ENCODE measurements at regions not wholly inside any gene's neighbourhood (a gene's known extent, or its start where the extent isn't known, plus 50 kb on each side); places are given as distances from the start of the nearest gene placed in this dataset.

DNA sequence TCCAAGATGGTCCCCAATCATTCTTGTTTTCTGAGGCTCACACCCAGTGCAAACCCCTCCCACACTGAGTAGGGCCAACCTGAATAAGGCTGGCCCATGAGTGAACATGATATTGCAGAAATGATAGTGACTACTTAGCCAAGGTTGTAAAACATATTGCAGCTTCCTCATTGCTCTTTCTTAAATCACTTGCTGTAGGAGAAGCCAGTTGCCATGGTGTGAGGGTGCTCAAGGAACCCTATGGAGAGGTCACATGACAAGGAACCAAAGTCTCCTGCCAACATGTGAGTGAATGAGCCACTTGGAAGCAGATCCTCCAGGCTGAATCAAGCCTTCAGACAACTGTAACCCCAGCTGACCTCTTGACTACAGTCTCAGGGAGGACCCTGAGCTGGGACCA, 191.4 kb downstream of the RGS9 start:
- TF ChIP-seq, protein P1, sequence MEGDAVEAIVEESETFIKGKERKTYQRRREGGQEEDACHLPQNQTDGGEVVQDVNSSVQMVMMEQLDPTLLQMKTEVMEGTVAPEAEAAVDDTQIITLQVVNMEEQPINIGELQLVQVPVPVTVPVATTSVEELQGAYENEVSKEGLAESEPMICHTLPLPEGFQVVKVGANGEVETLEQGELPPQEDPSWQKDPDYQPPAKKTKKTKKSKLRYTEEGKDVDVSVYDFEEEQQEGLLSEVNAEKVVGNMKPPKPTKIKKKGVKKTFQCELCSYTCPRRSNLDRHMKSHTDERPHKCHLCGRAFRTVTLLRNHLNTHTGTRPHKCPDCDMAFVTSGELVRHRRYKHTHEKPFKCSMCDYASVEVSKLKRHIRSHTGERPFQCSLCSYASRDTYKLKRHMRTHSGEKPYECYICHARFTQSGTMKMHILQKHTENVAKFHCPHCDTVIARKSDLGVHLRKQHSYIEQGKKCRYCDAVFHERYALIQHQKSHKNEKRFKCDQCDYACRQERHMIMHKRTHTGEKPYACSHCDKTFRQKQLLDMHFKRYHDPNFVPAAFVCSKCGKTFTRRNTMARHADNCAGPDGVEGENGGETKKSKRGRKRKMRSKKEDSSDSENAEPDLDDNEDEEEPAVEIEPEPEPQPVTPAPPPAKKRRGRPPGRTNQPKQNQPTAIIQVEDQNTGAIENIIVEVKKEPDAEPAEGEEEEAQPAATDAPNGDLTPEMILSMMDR (IDR thresholded peaks at IDR 0.05; ENCODE audit: low read depth, low read length, missing control alignments): no peak
- DNase-seq (ENCODE audit: low read depth): no peak

DNA sequence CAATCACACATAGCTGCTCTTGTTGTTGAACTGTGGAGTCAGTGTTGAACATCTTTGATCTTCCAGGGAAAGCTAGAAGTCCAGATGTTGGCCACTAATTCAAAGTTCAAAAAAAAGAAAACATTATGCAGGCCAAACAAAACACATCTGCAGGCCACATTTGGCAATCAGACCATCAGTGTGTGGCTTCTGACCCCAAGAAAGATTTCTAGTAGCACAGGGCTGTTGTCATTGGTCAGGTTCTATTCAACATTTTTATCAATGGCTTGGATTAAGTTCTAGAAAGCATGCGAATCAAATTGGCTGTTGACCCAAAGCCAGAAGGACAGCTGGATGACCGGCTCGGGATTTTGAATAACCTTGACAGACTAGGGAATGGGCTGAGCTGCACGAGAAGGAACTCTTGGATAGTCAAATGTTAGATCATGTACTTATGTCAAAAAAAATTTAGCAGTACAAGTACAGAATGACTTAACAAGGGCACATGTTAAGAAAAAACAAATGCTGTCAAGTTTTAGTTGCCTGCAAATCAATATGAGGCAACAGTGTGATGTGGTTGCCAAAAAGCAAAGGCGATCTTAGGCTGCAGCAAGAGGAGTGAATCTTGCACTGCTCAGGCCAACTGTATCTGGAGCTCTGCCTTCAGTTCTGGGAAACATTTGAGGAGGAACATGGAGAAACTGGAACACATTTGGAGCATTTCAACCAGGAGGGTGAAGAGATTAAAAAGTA, 187.6 kb downstream of the RGS9 start:
- TF ChIP-seq, protein P1 (IDR thresholded peaks at IDR 0.05; ENCODE audit: low read depth, low read length, missing control alignments): no peak

More for the DNA sequence above, 191.4 kb downstream of the RGS9 start:
- H3K4me3 ChIP-seq (ENCODE audit: low read depth, low read length): no peak overlapping the region

DNA sequence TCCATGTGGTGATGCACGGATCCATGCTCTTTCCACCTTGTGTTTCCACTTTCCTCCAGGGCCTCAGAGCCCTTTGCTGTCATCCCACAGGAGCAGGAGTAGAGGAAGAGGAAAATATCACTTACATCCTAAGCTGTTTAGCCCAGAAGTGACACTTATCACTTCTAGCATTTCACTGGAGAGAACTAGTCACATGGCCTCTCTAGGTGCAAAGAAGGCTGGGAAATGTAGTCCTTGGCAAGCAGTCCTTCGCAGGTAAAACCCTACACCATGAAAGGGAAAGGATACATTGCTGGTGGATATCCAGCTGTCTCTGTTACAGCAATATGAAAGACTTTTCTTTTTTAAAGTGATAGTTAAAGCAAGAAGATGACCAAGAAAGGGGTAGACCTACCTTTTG, 185.9 kb downstream of the RGS9 start:
- TF ChIP-seq, protein P1 (IDR thresholded peaks at IDR 0.05; ENCODE audit: low read depth, low read length, missing control alignments): no peak
- no peak for DNase-seq (ENCODE audit: low read depth)
- no peak overlapping the region for H3K4me3 ChIP-seq (ENCODE audit: low read depth, low read length)

More for the DNA sequence above, 187.6 kb downstream of the RGS9 start:
- DNase-seq (ENCODE audit: low read depth): no peak
- no peak overlapping the region for H3K4me3 ChIP-seq (ENCODE audit: low read depth, low read length)

DNA sequence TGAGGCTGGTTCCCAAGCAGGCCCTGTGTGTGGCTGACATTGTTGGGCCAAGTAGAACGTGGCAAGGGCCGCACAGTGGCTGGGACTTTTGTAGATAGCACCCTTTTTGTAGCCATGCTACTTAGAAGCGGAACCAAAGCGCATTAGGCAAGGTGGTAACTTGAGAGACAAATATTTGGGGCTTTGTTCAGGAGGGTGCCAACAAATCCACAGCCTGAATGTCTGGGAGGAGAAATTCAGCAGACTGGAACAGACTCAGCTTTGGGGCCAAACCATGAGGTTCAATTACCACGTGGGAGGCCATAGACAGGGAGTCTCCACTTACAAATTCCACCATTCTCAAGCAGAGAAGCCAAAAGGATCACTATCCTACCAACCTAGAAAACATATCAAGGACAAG, 183.7 kb downstream of the RGS9 start:
- no peak overlapping the region for H3K4me3 ChIP-seq (ENCODE audit: low read depth, low read length)
- no peak for DNase-seq (ENCODE audit: low read depth)

DNA sequence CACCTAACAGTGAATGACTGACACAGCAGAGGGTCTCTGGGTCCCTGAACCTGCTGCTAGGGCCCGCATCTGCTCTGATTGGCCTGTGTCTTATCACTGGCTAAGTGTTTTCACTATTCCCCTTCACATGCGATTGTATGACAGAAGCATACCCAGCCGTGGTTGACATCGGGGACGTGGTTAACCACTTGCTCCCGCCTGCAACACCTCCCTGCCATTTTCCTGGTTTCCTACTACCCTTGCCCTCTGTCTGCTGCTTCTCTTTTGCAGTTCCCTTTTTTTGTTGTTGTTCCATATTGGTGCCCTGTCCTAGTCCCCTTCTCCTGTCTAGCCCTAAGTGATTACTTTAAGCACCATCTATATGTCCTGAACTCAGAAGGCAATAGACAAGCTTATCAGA, 177.0 kb downstream of the RGS9 start:
- no peak for DNase-seq (ENCODE audit: low read depth)
- TF ChIP-seq, protein P1 (IDR thresholded peaks at IDR 0.05; ENCODE audit: low read depth, low read length, missing control alignments): no peak
- H3K4me3 ChIP-seq (ENCODE audit: low read depth, low read length): no peak overlapping the region

More for the DNA sequence above, 183.7 kb downstream of the RGS9 start:
- TF ChIP-seq, protein P1 (IDR thresholded peaks at IDR 0.05; ENCODE audit: low read depth, low read length, missing control alignments): no peak

DNA sequence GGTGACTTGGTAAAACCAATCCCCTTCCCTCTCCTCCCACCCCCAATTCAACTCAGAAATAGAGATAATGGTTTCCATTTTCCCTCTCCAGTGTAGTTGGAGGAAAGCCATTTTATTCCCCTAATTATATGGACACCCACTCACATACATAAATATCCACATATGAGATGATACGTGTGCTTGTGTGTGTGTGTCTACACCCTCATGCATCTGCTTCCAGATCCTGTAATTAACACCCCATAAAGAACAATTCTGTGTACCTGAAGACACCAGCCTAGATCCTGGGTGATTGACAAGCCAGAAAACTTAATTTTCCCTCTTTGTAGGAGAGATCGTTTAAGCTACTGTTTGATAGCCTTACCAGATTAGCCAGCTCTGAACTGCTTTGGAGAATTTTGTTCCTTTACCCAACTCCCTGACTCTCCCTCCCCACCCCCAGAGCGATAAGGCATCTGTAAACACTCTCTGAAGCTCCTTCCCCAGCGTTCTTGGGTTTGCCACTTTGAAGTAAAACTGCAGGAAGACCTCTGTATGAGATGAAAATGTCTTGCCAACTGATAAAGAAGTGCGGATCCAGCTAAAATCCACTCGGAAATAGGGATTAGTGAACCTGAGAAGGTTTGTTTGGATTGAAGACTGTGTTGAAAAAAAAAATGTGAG, 175.7 kb downstream of the RGS9 start:
- TF ChIP-seq, protein P1 (IDR thresholded peaks at IDR 0.05; ENCODE audit: low read depth, low read length, missing control alignments): no peak
- DNase-seq (ENCODE audit: low read depth): no peak
- H3K4me3 ChIP-seq (ENCODE audit: low read depth, low read length): no peak overlapping the region

All from GM12864 (cell line).